H1 (cell line): ENCODE measurements at regions not wholly inside any gene's neighbourhood (a gene's known extent, or its start where the extent isn't known, plus 50 kb on each side); places are given as distances from the start of the nearest gene placed in this dataset.

Experiments used
- CTCF ChIA-PET: fragments of 300-600 bp; sonication (Branson Sonifier 250); formaldehyde crosslinking; loops from one replicate; lab custom pipeline; 2021; ENCODE audit not compliant: partially characterized antibody; lab: Charles Lee
- POLR2A ChIA-PET: fragments of 300-600 bp; sonication (Branson Sonifier 250); formaldehyde crosslinking; loops from one replicate; lab custom pipeline; 2021; ENCODE audit warnings: inconsistent platforms; ENCODE audit not compliant: partially characterized antibody; lab: Charles Lee
- DNase-seq, 2 experiments: peaks; one replicate each; pipeline versions ENCODE4 v3.0.0 to v3.0.0-alpha.2; 2010 to 2022; ENCODE audit warnings: low spot score in 2 of 2, low read depth in 1 of 2, mixed read lengths in 1 of 2
- FAIRE-seq: peaks from 2 replicates; lab custom pipeline; 2011; peaks lifted over from hg19 to GRCh38; lab: Jason Lieb, UNC
- H2AFZ ChIP-seq: 2 replicates; pipeline ENCODE4 v1.8.1; 2012; ENCODE audit warnings: low read length, inconsistent platforms
- H2AK5ac ChIP-seq: 2 replicates; pipeline ENCODE4 v1.6.1; 2013; ENCODE audit warnings: low read depth, low read length
- H2BK120ac ChIP-seq: replicated peaks from 2 replicates; pipeline ENCODE3; 2013; ENCODE audit warnings: low read depth, low read length, inconsistent platforms
- H2BK12ac ChIP-seq: 2 replicates; pipeline ENCODE4 v1.6.1; 2013; ENCODE audit warnings: low read depth, low read length
- H2BK15ac ChIP-seq: 2 replicates; pipeline ENCODE4 v1.6.1; 2013; ENCODE audit warnings: low read length
- H2BK20ac ChIP-seq: 2 replicates; pipeline ENCODE4 v1.6.1; 2013; ENCODE audit warnings: low read length
- H2BK5ac ChIP-seq: 2 replicates; pipeline ENCODE4 v1.6.1; 2013; ENCODE audit warnings: low read depth, low read length
- H3K14ac ChIP-seq: 2 replicates; pipeline ENCODE4 v1.6.1; 2013; ENCODE audit warnings: inconsistent platforms; ENCODE audit not compliant: insufficient read length
- H3K18ac ChIP-seq: 2 replicates; pipeline ENCODE4 v1.6.1; 2013; ENCODE audit warnings: low read length; ENCODE audit errors: extremely low read depth
- H3K23ac ChIP-seq: 2 replicates; pipeline ENCODE4 v1.6.1; 2013; ENCODE audit warnings: inconsistent platforms; ENCODE audit not compliant: insufficient read length
- H3K23me2 ChIP-seq: 2 replicates; pipeline ENCODE4 v1.6.1; 2013; ENCODE audit warnings: low read depth, low read length
- H3K27ac ChIP-seq: 2 replicates; pipeline ENCODE4 v1.6.1; 2011; ENCODE audit warnings: low read depth, low read length, inconsistent platforms
- H3K27me3 ChIP-seq, 4 experiments: replicated peaks in 1 of 4; 1 replicate in 1 of 4; 2 replicates in 3 of 4; pipeline versions ENCODE4 v1.6.1 to v1.8.1; 2011 to 2013; ENCODE audit warnings: low read length in 3 of 4, mild to moderate bottlenecking in 3 of 4, inconsistent platforms in 2 of 4, mixed read lengths in 2 of 4, moderate library complexity in 1 of 4; ENCODE audit not compliant: control insufficient read depth in 3 of 4, insufficient read depth in 3 of 4; ENCODE audit errors: extremely low read depth in 1 of 4
- H3K36me3 ChIP-seq, 4 experiments: 2 replicates each; pipeline versions ENCODE4 v1.6.1 to v1.8.1; 2011 to 2013; ENCODE audit warnings: mild to moderate bottlenecking in 4 of 4, low read length in 3 of 4, moderate library complexity in 2 of 4, control low read depth in 1 of 4, inconsistent platforms in 1 of 4; ENCODE audit not compliant: insufficient read depth in 4 of 4, control insufficient read depth in 2 of 4
- H3K4ac ChIP-seq: replicated peaks from 2 replicates; pipeline ENCODE3; 2013; ENCODE audit warnings: low read length, low read depth, mixed read lengths, inconsistent platforms; ENCODE audit not compliant: insufficient read length
- H3K4me1 ChIP-seq, 4 experiments: replicated peaks in 1 of 4; 1 replicate in 1 of 4; 2 replicates in 3 of 4; pipeline versions ENCODE4 v1.6.1 to v1.8.1; 2011 to 2013; ENCODE audit warnings: low read length in 3 of 4, inconsistent platforms in 2 of 4, mixed read lengths in 1 of 4; ENCODE audit not compliant: insufficient read depth in 4 of 4, control insufficient read depth in 3 of 4
- H3K4me2 ChIP-seq, 2 experiments: 2 replicates each; pipeline versions ENCODE4 v1.6.1 to v1.8.1; 2011 to 2013; ENCODE audit warnings: low read depth in 2 of 2, low read length in 2 of 2, control low read depth in 1 of 2, inconsistent platforms in 1 of 2, mild to moderate bottlenecking in 1 of 2; ENCODE audit not compliant: insufficient read depth in 1 of 2
- H3K4me3 ChIP-seq, 4 experiments: fragments of 200-600, 300-600 bp in 1 of 4; sonication (generic), shearing (Covaris generic), sonication (Bioruptor Twin) in 1 of 4; 2 replicates each; pipeline versions ENCODE4 v1.5.1 to v1.8.1; 2011 to 2016; ENCODE audit warnings: low read length in 4 of 4, low read depth in 3 of 4, control low read depth in 2 of 4, inconsistent platforms in 2 of 4, mild to moderate bottlenecking in 2 of 4, mixed read lengths in 1 of 4, moderate library complexity in 1 of 4; ENCODE audit not compliant: insufficient read depth in 2 of 4; ENCODE audit errors: extremely low read depth in 1 of 4
- H3K56ac ChIP-seq: replicated peaks from 2 replicates; pipeline ENCODE3; 2013; ENCODE audit warnings: low read depth, mild to moderate bottlenecking, mixed read lengths, low read length, inconsistent platforms; ENCODE audit not compliant: insufficient read length
- H3K79me1 ChIP-seq: 2 replicates; pipeline ENCODE4 v1.6.1; 2013; ENCODE audit warnings: low read depth, low read length, control low read depth
- H3K79me2 ChIP-seq, 2 experiments: 2 replicates each; pipeline versions ENCODE4 v1.6.1 to v1.8.1; 2012 to 2013; ENCODE audit warnings: low read length in 2 of 2, mild to moderate bottlenecking in 2 of 2, inconsistent platforms in 1 of 2; ENCODE audit not compliant: insufficient read depth in 2 of 2, control insufficient read depth in 1 of 2
- H3K9ac ChIP-seq, 4 experiments: replicated peaks in 1 of 4; 1 replicate in 1 of 4; 2 replicates in 3 of 4; pipeline versions ENCODE4 v1.6.1 to v1.8.1; 2011 to 2013; ENCODE audit warnings: low read depth in 3 of 4, low read length in 3 of 4, control low read depth in 2 of 4, mild to moderate bottlenecking in 2 of 4, moderate library complexity in 2 of 4, inconsistent platforms in 1 of 4; ENCODE audit errors: extremely low read depth in 1 of 4
- H3K9me3 ChIP-seq, 2 experiments: 2 replicates each; pipeline versions ENCODE4 v1.6.1 to v1.8.1; 2012 to 2013; ENCODE audit warnings: mild to moderate bottlenecking in 2 of 2, moderate library complexity in 2 of 2, control low read depth in 1 of 2, inconsistent platforms in 1 of 2, low read depth in 1 of 2, low read length in 1 of 2, mixed read lengths in 1 of 2; ENCODE audit not compliant: insufficient read depth in 2 of 2
- H4K20me1 ChIP-seq, 2 experiments: replicated peaks in 1 of 2; 2 replicates each; pipeline versions ENCODE3 to v1.8.1; 2011 to 2013; ENCODE audit warnings: inconsistent platforms in 2 of 2, low read length in 2 of 2, mild to moderate bottlenecking in 1 of 2; ENCODE audit not compliant: insufficient read depth in 2 of 2, control insufficient read depth in 1 of 2
- H4K5ac ChIP-seq: 2 replicates; pipeline ENCODE4 v1.6.1; 2013; ENCODE audit warnings: low read length, low read depth, mixed read lengths, inconsistent platforms; ENCODE audit not compliant: insufficient read length
- H4K8ac ChIP-seq: 2 replicates; pipeline ENCODE4 v1.8.0; 2013; ENCODE audit warnings: mild to moderate bottlenecking, moderate library complexity, low read length, inconsistent platforms; ENCODE audit not compliant: insufficient read depth; ENCODE audit errors: extremely low read depth
- H4K91ac ChIP-seq: replicated peaks from 2 replicates; pipeline ENCODE3; 2013; ENCODE audit warnings: low read length, mixed read lengths, inconsistent platforms; ENCODE audit not compliant: insufficient read length
- BRCA1 ChIP-seq: IDR thresholded peaks from 2 replicates; pipeline ENCODE4 v1.6.1; 2012; ENCODE audit warnings: low read depth, low read length, improper control_type of control experiment
- CBX8 ChIP-seq: fragments of 300-800, 300-1000 bp; sonication (generic); IDR thresholded peaks from 2 replicates; pipeline ENCODE4 v1.7.1; 2016; ENCODE audit warnings: low read depth, low read length, borderline replicate concordance
- KDM1A ChIP-seq: fragments of 200-600, 300-600 bp; sonication (generic); IDR thresholded peaks from 2 replicates; pipeline ENCODE4 v1.7.1; 2016; ENCODE audit warnings: mild to moderate bottlenecking, low read length, borderline replicate concordance
- MAFK ChIP-seq: IDR thresholded peaks from 2 replicates; pipeline ENCODE4 v1.6.1; 2012; ENCODE audit warnings: low read depth, mild to moderate bottlenecking, improper control_type of control experiment, low read length
- NANOG ChIP-seq: IDR thresholded peaks from 2 replicates; pipeline ENCODE4 v1.6.1; 2011; ENCODE audit warnings: low read length, low read depth, mild to moderate bottlenecking, inconsistent platforms; ENCODE audit not compliant: insufficient read depth, poor library complexity, severe bottlenecking
- RBBP5 ChIP-seq: IDR thresholded peaks from 2 replicates; pipeline ENCODE4 v1.7.1; 2012; ENCODE audit warnings: low read depth, mild to moderate bottlenecking, inconsistent platforms, low read length, moderate library complexity, borderline replicate concordance

DNA sequence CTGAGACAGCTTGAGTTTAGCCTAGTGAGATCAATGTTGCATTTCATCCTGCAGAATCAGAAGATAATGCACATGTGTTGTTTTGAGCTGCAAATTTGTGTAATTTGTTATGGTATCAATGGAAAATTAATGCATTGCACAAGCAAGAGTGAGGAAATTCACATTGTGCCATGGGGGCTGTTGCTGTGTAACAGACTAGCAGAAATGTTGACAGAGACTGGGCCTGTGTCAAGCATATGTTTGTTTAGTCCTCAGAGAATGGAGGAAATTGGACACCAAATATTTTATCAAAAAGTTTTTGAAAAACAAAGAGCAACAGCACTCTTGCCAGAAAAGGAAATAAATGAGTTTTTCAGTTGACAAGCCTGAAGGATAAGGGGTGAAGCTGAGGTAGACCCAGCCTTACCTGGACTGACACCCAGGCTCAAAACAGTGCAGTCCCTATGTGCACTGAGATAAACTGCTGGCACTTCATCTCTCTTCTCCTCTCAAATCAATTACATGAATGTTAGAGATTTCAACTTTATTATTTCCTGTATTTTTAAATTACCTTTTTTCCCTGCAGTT is 1150.0 kb downstream of the FSCB start:
- no peak overlapping the region for H3K27ac ChIP-seq
- no peak for TF ChIP-seq NANOG
- TF ChIP-seq KDM1A = no peak
- no peak for TF ChIP-seq RBBP5
- no peak for TF ChIP-seq MAFK
- TF ChIP-seq CBX8 = no peak
- no peak for TF ChIP-seq BRCA1
- H3K9ac ChIP-seq = no peak overlapping the region
- no peak for DNase-seq
- H3K23me2 ChIP-seq = no peaks in the 10 kb centered on the region
- no peak overlapping the region for H4K91ac ChIP-seq
- H2AK5ac ChIP-seq = no peak overlapping the region
- H2BK120ac ChIP-seq = no peak overlapping the region
- H3K4me3 ChIP-seq = no peak overlapping the region
- no peak overlapping the region for H2BK5ac ChIP-seq
- H2BK12ac ChIP-seq = no peak overlapping the region
- H4K20me1 ChIP-seq = peaks cover 0 to 1% of the 10 kb centered on the region in 2 experiments
- no peak overlapping the region for H3K23ac ChIP-seq
- no peak overlapping the region for H3K4me2 ChIP-seq
- H3K9me3 ChIP-seq = no peaks in the 10 kb centered on the region
- ChIA-PET POLR2A (no interaction called here), CTCF (no interaction called here)
- H3K18ac ChIP-seq = no peak overlapping the region
- no peaks in the 10 kb centered on the region for H3K79me2 ChIP-seq
- no peak for FAIRE-seq
- H3K14ac ChIP-seq = no peak overlapping the region
- peak overlapping the region; percentile 28; the same call in 1 of the 2 replicates for H2AFZ ChIP-seq
- H3K36me3 ChIP-seq = no peaks in the 10 kb centered on the region
- H3K56ac ChIP-seq = no peak overlapping the region
- no peaks in the 10 kb centered on the region for H3K27me3 ChIP-seq
- H3K79me1 ChIP-seq = no peaks in the 10 kb centered on the region
- no peak overlapping the region for H2BK20ac ChIP-seq
- H3K4ac ChIP-seq = no peak overlapping the region
- no peaks in the 10 kb centered on the region for H3K4me1 ChIP-seq
- no peak overlapping the region for H4K8ac ChIP-seq
- no peak overlapping the region for H4K5ac ChIP-seq
- H2BK15ac ChIP-seq = no peak overlapping the region
